ENCODE measurements at regions not wholly inside any gene's neighbourhood (a gene's known extent, or its start where the extent isn't known, plus 50 kb on each side); places are given as distances from the start of the nearest gene placed in this dataset.

- no peaks in the 10 kb centered on the region for H4K20me1 ChIP-seq (ENCODE audit: insufficient read depth)
- no peaks in the 10 kb centered on the region for H3F3A ChIP-seq (ENCODE audit: insufficient read depth)
- H3K27me3 ChIP-seq (replicated peaks; ENCODE audit: insufficient read depth): no peaks in the 10 kb centered on the region
- H3K4me3 ChIP-seq: no peak overlapping the region
- H3K4me1 ChIP-seq (ENCODE audit: insufficient read depth): peaks cover 16% of the 10 kb centered on the region
- H3K9me3 ChIP-seq (ENCODE audit: low read depth): no peaks in the 10 kb centered on the region
- no peak for TF ChIP-seq EZH2phosphoT487 (IDR thresholded peaks at IDR 0.05; ENCODE audit: insufficient read depth, low read depth)
- H3K27ac ChIP-seq: no peak overlapping the region
- no peak overlapping the region for H2AFZ ChIP-seq
- no peaks in the 10 kb centered on the region for H3K79me2 ChIP-seq (ENCODE audit: insufficient read depth)
- H3K4me2 ChIP-seq (ENCODE audit: unreplicated experiment): no peak overlapping the region
- H3K9ac ChIP-seq: no peak overlapping the region
- no peak for DNase-seq
- WGBS, 2 experiments (ENCODE audit: low coverage in 1 of 2, low lambda C conversion rate in 2 of 2, missing lambda C conversion rate in 2 of 2): 70 to 80% methylated on average over 4 of the region's 4 CpGs
- no peaks in the 10 kb centered on the region for H3K36me3 ChIP-seq (ENCODE audit: low read depth)
- in situ Hi-C loops (cut with MboI): no loop called here
- no peaks in the 10 kb centered on the region for H3K9me2 ChIP-seq (ENCODE audit: insufficient read depth)
These were observed 128.8 kb downstream of the TTC32 start for GRCh38 chr2:19772981-19773380.

- no peak overlapping the region for H3K9ac ChIP-seq
- no peak overlapping the region for H3K27ac ChIP-seq
- H3K4me1 ChIP-seq (ENCODE audit: insufficient read depth): peaks cover 18% of the 10 kb centered on the region
- no peak for TF ChIP-seq EZH2phosphoT487 (IDR thresholded peaks at IDR 0.05; ENCODE audit: insufficient read depth, low read depth)
- no peak for TF ChIP-seq EZH2 (IDR thresholded peaks at IDR 0.05; ENCODE audit: insufficient read depth, poor library complexity, severe bottlenecking)
- H3K4me2 ChIP-seq (ENCODE audit: unreplicated experiment): no peak overlapping the region
- peak; percentile 53 for DNase-seq
- H3K9me2 ChIP-seq (ENCODE audit: insufficient read depth): no peaks in the 10 kb centered on the region
- 0 out of 2 replicates have a peak, but pooled peaks cover 7% of the 10 kb centered on the region for H3F3A ChIP-seq (ENCODE audit: insufficient read depth)
- H2AFZ ChIP-seq: no peak overlapping the region
- no peaks in the 10 kb centered on the region for H3K79me2 ChIP-seq (ENCODE audit: insufficient read depth)
- H3K9me3 ChIP-seq (ENCODE audit: low read depth): no peaks in the 10 kb centered on the region
- H3K27me3 ChIP-seq (replicated peaks; ENCODE audit: insufficient read depth): no peaks in the 10 kb centered on the region
- no peaks in the 10 kb centered on the region for H3K36me3 ChIP-seq (ENCODE audit: low read depth)
- no peaks in the 10 kb centered on the region for H4K20me1 ChIP-seq (ENCODE audit: insufficient read depth)
- H3K4me3 ChIP-seq: no peak overlapping the region
- in situ Hi-C loops (cut with MboI): no loop called here
These were observed 132.3 kb downstream of the TTC32 start for GRCh38 chr2:19769513-19769912.

- Histone ChIP-seq H3K9ac (no peak overlapping the region), H2AFZ (no peak overlapping the region), H3K36me3 (ENCODE audit: low read depth) (no peaks in the 10 kb centered on the region), H3K4me1 (ENCODE audit: insufficient read depth) (peaks cover 16% of the 10 kb centered on the region), H3K4me2 (ENCODE audit: unreplicated experiment) (no peak overlapping the region), H4K20me1 (ENCODE audit: insufficient read depth) (no peaks in the 10 kb centered on the region), H3F3A (ENCODE audit: insufficient read depth) (0 out of 2 replicates have a peak, but pooled peaks cover 7% of the 10 kb centered on the region), H3K9me3 (ENCODE audit: low read depth) (no peaks in the 10 kb centered on the region), H3K27me3 (replicated peaks; ENCODE audit: insufficient read depth) (no peaks in the 10 kb centered on the region), H3K4me3 (peak overlapping the region; percentile 0; the same call in 1 of the 2 replicates), H3K79me2 (ENCODE audit: insufficient read depth) (no peaks in the 10 kb centered on the region), H3K27ac (no peak overlapping the region), H3K9me2 (ENCODE audit: insufficient read depth) (no peaks in the 10 kb centered on the region)
- TF ChIP-seq EZH2 (IDR thresholded peaks at IDR 0.05; ENCODE audit: insufficient read depth, poor library complexity, severe bottlenecking) (no peak), EZH2phosphoT487 (IDR thresholded peaks at IDR 0.05; ENCODE audit: insufficient read depth, low read depth) (no peak)
- WGBS, 2 experiments (ENCODE audit: low coverage in 1 of 2, low lambda C conversion rate in 2 of 2, missing lambda C conversion rate in 2 of 2): 29 to 48% methylated on average over 1 of the region's 1 CpG
- no peak for DNase-seq
- in situ Hi-C loops (cut with MboI): no loop called here
These were observed 133.9 kb downstream of the TTC32 start for GRCh38 chr2:19767899-19768298.

- H3K4me2 ChIP-seq (ENCODE audit: unreplicated experiment): no peak overlapping the region
- no peak overlapping the region for H2AFZ ChIP-seq
- no peaks in the 10 kb centered on the region for H3K79me2 ChIP-seq (ENCODE audit: insufficient read depth)
- TF ChIP-seq EZH2phosphoT487 (IDR thresholded peaks at IDR 0.05; ENCODE audit: insufficient read depth, low read depth) (no peak), EZH2 (IDR thresholded peaks at IDR 0.05; ENCODE audit: insufficient read depth, poor library complexity, severe bottlenecking) (no peak)
- no peak overlapping the region for H3K4me3 ChIP-seq
- H3K36me3 ChIP-seq (ENCODE audit: low read depth): no peaks in the 10 kb centered on the region
- WGBS, 2 experiments (ENCODE audit: low coverage in 1 of 2, low lambda C conversion rate in 2 of 2, missing lambda C conversion rate in 2 of 2): 91 to 96% methylated on average over 6 of the region's 6 CpGs
- H3K9me2 ChIP-seq (ENCODE audit: insufficient read depth): no peaks in the 10 kb centered on the region
- H3K27me3 ChIP-seq (replicated peaks; ENCODE audit: insufficient read depth): no peaks in the 10 kb centered on the region
- no peaks in the 10 kb centered on the region for H4K20me1 ChIP-seq (ENCODE audit: insufficient read depth)
- no peak overlapping the region for H3K27ac ChIP-seq
- in situ Hi-C loops (cut with MboI): no loop called here
- no peaks in the 10 kb centered on the region for H3K9me3 ChIP-seq (ENCODE audit: low read depth)
- no peak for DNase-seq
- 0 out of 2 replicates have a peak, but pooled peaks cover 7% of the 10 kb centered on the region for H3F3A ChIP-seq (ENCODE audit: insufficient read depth)
- H3K4me1 ChIP-seq (ENCODE audit: insufficient read depth): peaks cover 23% of the 10 kb centered on the region
- no peak overlapping the region for H3K9ac ChIP-seq
These were observed 136.8 kb downstream of the TTC32 start for GRCh38 chr2:19764998-19765397.

GRCh38 chr2:19763731-19764130 is 138.1 kb downstream of the TTC32 start:
- no peaks in the 10 kb centered on the region for H3K27me3 ChIP-seq (replicated peaks; ENCODE audit: insufficient read depth)
- no peak overlapping the region for H3K4me2 ChIP-seq (ENCODE audit: unreplicated experiment)
- H3K27ac ChIP-seq: no peak overlapping the region
- no peaks in the 10 kb centered on the region for H4K20me1 ChIP-seq (ENCODE audit: insufficient read depth)
- no peaks in the 10 kb centered on the region for H3K9me3 ChIP-seq (ENCODE audit: low read depth)
- DNase-seq: no peak
- no peak overlapping the region for H2AFZ ChIP-seq
- in situ Hi-C loops (cut with MboI): no loop called here
- no peak for TF ChIP-seq EZH2 (IDR thresholded peaks at IDR 0.05; ENCODE audit: insufficient read depth, poor library complexity, severe bottlenecking)
- TF ChIP-seq EZH2phosphoT487 (IDR thresholded peaks at IDR 0.05; ENCODE audit: insufficient read depth, low read depth): no peak
- H3K9me2 ChIP-seq (ENCODE audit: insufficient read depth): no peaks in the 10 kb centered on the region
- H3K36me3 ChIP-seq (ENCODE audit: low read depth): no peaks in the 10 kb centered on the region
- H3K9ac ChIP-seq: no peak overlapping the region
- peaks cover 23% of the 10 kb centered on the region for H3K4me1 ChIP-seq (ENCODE audit: insufficient read depth)
- no peaks in the 10 kb centered on the region for H3K79me2 ChIP-seq (ENCODE audit: insufficient read depth)
- H3F3A ChIP-seq (ENCODE audit: insufficient read depth): 0 out of 2 replicates have a peak, but pooled peaks cover 7% of the 10 kb centered on the region
- H3K4me3 ChIP-seq: no peak overlapping the region
